CD4-positive, alpha-beta T cell treated with Interleukin-6 at 100 ng/mL for 8 hours (primary cell): ENCODE measurements at regions not wholly inside any gene's neighbourhood (a gene's known extent, or its start where the extent isn't known, plus 50 kb on each side); places are given as distances from the start of the nearest gene placed in this dataset.
"Not testable (repeated sequence)": the region's sequence is repeated elsewhere in the genome, so short reads cannot be mapped to it uniquely, and the experiment has no call there.

Source experiments
- DNase-seq: peaks from one replicate; pipeline ENCODE4 v3.0.0-alpha.2; 2020; ENCODE audit warnings: mixed read lengths, low spot score

DNA sequence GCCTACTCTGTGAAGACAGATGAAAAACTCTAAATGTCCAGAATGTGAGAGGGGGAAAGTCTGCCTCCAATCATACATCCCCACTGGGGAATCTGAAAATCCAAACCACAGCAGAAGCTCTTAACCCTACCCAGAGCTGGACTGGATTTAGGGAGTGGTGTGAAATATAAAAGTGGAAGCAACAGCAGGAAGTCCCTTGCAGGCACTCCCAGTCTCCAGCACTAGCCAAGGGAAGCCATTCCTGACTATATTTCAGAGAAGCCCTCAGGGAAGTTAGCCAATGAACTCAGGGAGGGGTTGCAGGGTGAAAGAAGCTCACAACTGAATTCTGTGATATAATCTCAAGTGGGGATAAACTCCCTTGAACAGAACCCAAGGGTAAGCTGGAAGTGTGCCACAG lies 51.5 kb downstream of the CRPPA start:
- DNase-seq: no peak

DNA sequence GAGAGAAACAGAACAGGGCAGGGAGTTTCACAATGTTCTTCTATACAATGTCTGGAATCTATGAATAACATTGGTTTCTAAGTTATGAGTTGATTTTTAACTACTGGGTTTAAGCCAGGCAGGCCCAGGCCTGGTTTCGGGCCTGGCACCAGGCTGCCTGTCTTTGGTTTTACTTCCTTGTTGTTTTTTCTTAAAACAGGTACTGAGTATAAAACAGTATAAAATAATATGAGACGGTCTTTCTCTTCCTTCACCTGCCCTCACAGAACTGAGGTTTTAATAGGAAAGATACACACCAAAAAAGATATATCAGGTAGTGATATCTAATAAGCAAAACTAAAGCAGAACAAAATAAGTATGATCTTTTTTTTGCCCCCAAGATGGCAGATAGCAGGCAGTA lies 52.0 kb downstream of the CRPPA start:
- not testable (repeated sequence) for DNase-seq

DNA sequence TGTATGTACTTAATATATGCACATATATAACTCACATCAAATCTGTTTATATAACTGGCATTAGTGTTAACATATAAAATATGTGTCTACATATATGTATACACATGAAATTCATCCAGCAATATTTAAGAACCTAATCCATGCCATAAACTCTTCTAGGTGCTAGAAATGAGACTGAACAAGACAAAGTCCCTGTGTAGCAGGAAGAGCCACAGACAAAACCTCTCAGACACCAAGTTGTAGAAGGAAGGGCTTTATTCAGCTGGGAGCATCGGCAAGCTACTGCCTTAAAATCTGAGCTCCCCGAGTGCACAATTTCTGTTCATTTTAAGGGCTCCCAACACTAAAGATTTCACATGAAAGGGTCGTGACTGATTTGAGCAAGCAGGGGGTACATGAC lies 52.5 kb downstream of the CRPPA start:
- no peak for DNase-seq

DNA sequence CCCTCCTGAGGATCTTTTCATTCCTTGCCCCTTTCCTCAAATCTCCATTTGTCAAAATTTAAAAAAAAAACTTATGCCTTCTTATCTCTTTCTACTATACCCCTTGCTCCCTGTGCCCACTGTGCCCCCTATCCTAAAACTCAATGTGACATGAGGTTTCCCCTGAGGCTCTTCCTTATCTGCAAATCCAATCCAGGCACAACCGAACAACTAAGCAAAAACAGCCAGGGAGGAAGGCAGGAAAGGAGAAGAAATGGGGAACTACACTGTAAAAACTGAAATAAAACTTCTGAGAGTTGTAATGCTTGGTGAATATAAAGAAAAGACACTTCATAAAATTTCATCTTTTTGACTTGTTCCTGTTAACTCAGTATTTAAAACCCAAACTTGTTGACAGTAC lies 54.2 kb downstream of the CRPPA start:
- no peak for DNase-seq

DNA sequence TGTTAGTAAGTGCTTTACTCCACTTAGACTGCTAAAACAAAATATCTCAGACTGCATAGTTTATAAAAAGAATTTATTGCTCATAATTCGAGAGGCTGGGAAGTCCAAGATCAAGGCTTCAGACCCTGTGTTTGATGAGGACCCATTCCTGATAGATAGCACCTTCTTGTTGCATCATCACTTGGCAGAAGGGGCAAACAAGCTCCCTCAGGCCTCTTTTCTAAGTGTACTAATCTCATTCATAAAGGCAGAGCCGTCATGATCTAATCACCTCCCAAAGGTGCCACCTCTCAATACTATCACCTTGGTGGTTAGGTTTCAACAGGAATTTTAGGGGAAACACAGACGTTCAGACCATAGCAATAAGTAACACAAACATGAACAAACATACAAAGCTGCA lies 55.4 kb downstream of the CRPPA start:
- DNase-seq: no peak

DNA sequence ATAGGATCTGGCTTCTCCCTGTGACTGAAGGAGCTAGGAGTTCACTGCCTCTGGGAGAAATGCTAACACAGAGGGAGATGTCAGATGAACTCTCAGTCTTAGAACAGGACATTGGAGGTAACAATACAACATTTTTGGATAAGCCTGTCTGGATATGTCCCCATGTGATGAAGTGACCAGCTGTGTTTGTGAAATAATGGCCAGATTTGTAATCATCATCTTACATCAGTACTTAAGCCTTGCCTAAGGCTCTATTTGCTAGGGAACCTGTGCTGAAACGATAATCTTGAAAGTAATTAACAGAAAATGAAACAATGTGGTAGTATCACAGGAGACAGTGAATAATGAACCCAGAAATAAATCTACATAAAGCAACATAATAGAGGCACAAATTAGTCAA lies 56.2 kb downstream of the CRPPA start:
- no peak for DNase-seq

DNA sequence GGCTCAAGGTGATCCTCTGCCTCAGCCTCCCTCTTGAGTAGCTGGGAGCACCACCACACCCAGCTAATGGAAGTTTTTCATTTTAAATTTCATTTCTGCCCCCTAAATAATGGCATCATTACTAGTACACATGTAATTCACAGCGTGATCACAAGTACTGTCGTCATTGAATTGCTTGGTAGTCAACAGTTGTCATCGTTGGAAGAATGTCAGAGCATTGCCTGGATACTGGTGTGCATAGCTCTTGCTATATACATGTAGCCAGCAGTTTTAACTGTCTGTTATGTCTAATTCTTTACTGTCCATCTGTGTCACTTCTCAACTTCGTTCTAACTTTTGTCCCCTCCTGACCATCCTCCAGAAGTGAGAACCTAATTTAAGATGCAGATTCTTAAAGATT lies 62.1 kb downstream of the CRPPA start:
- no peak for DNase-seq

DNA sequence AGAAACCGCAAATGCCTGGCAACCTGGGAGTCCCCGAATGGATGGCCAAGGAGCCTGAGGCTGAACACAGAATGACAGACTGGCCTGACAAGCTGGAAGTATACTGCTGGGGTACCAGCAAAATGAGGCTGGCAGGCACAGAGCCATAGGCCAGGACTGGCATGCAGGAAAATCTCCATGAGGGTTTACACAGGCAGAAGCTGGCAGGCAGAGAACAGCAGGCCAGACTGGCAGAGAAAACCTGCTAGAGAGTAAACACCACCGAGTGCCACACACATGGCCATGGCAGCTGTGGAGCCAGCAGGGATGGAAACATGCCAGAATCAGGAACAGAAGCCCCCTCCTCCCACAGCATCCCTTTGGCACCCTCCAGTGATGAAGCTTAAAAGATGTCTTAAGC lies 63.4 kb downstream of the CRPPA start:
- DNase-seq: no peak

DNA sequence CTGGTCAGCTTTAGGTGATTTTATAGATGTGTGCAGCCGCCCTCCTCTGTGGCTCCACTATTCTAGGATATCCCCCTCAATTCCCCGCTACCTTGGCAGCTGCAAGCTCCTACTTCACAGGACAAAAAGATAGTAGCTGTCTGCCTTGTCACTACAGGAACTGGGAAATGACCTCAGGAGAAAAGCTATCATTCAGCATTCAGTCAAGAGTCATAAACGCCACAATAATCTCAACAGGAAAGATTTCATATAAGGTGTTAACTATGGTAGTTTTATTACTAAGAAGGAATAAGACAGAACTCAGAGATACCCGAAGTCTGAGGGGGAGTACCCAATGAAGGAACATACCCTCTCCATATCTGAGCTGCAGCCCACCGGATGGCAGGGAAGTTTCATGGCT lies 63.9 kb downstream of the CRPPA start:
- no peak for DNase-seq

DNA sequence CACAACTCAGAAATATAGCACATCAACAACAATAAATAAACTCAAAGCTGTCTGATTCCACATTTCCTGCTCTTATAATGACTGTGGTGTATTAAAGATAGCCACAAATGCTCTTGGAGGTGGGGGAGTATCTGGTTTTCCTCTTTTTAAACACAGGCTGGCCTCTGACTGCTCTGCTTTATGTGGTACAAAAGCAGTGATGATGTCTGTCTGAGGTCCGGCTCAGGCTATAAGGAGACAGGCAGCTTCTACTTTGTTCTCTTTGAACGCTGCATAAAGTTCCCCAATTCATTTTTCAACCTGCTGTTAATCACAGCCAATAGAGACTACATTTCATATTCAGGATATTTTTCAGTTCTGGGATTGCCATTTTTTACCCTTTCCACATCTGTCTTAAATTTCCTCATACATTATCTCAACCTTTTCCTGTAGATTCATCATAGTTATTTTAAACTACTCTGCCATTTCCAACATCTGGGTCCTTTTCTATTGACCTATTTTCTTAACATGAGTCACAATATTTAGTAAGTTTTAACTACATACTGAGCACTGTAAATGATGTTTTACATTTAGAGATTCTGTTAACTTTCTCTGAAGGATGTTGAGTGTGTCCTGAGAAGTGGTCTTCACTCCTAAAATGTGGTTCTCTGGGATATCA lies 64.9 kb downstream of the CRPPA start:
- DNase-seq: no peak

DNA sequence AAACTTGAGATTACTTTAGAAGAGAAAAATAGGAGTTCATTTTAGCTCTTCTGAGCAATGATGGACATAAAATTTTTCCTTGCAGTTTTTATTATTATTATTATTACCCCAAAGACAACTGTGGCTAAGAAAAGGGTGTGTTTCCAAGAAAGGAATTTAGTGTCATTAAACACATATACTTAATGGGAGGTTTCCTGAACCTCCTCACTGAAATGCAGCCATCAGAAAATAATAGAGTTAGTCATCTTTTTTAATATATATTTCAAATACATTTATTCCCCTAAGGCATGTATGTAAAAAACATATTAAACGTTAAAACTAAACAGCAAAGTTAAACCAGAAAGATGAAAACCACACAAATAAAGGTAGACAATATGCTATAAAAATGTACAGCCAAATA lies 66.8 kb downstream of the CRPPA start:
- DNase-seq: no peak

DNA sequence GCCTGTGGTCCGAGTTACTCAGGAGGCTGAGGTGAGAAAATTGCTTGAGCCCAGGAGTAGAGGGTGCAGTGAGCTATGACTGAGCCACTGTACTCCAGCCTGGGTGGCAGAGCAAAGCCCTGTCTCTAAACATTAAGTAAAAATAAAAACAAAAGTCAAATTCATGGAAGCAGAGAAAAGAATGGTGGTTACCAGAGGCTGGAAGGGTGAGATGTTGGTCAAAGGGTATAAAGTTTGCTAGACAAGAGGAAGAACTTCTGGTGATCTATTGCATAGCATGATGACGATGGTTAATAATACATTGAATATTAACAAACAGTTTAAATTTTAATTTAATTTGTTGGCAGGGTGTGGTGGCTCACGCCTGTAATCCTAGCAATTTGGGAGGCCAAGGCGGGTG lies 68.1 kb downstream of the CRPPA start:
- DNase-seq: no peak

DNA sequence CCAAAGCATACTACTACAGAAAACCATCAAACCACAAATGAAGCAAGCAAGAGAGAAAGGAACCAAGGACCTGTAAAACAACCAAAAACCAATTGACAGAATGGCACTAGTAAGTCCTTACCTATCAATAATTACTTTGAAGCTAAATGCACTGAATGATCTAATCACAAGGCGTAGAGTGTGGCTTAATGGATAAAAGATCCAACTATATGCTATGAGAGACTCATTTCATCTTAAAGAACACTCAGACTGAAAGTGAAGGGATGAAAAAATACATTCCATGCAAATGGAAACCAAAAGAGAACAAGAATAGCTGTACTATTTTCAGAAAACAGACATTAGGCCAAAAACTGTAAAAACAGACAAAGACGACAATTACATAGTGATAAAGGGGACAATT lies 70.7 kb downstream of the CRPPA start:
- no peak for DNase-seq

DNA sequence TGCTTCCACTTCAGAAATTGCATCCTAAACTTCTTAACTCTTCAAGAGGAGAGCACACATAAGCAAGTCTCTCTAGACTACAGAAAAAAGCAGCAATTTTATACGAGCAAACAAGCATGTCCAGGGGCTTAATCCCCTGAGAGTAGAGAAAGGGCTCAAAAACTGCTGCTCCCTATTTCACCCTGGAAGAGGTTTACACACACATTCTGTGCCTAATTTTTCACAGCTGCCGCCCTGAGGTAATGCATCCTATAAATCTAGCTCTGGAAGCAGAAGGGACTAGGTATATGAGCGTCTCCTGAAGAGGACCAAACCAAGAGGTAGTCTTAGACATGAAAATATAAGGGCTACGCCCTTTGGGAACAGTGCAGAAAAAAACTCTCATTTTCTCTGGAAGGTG lies 73.1 kb downstream of the CRPPA start:
- DNase-seq: no peak

DNA sequence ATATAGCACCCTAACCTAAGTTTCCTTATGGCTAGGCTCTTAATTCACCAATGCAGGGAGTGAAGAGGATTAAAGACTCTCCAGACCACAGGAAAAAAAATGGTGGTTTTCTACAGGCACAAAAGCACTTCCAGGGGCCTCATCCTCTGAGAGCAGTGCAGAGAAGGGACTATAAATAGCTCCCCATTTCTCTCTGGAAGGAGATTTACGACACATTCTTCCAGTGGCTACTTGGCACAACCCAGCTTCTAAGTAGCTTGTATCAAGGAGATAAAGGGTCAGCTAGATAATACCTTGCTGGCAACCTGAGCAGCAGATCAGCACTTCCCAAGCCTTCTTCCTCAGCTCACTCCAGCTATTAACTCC lies 73.5 kb downstream of the CRPPA start:
- DNase-seq: no peak

DNA sequence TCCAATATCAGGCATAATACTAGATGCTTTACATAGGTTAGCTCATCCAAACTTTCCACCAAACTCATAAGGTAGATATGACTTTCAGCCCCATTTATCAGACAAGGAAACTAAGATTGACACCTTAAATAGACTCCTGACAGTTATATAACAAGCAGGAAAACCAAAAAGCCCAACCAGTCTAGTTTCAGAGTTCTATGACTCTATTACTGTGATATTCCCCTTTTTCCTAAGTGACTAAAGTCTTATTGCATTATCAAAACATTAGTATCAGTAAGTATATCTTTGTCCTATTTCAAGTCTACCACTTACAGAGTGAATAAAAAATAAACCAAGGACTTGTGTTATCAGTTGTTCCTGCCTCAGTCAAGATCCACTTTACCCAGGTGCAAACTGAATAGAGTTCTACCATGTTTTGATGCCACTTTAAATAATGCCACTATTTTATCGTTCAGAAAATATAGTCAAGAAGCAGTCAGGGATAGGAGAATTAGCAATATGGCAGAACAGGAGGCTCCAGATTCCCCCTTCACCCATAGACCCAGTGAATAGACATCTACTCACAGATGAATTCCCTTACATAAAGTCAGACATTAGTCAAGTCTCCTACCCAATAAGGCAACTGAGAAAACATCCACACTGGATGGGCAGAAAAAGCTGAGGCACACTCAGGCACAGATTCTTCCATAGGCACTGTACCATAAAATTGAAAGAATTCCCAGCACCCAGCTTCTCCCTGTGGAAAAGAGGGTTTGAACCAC lies 74.1 kb downstream of the CRPPA start:
- DNase-seq: no peak

DNA sequence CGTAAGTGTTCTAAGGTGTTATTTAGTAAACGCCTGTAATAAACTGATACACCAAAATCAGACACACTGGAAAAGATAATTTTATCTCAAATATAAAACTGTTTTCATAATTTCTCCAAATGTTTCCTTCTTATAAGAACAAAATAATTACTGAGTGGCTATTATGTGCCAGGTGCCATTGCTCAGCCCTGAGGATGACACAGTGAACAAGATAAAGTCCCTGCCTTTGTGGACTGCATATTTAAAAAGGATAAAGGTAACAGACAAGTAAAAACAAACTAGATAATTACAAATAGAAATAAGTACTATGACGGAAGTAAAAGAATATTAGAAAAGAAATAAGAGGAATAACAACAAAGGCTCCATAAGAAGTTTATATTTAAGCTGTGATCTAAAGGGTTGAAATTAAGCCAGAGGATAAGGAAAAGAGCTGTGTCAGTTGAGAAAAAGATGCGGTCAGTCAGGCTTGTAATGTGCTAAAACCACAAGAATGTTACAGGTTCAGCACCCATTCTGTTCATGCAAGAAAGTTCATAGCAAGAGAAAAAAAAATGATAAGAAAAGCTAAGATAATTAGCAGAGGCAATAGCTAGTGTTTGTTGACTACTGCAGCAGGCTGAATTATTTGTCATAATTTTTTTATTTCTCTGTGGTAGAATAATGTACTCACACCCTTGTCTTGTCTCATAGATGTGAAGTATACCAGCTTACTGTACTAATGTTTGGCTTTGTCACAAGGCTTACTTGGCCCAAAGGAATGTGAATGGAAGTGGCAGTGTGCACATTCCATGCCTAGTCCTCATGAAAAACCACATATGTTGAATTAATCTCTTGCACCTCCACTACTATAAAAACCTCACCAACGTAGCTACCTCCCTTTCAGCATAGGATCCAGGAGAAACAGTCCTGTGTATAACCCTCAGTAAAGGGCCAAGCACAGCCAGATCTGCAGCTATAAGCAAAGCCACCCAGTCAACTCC lies 75.1 kb downstream of the CRPPA start:
- no peak for DNase-seq

DNA sequence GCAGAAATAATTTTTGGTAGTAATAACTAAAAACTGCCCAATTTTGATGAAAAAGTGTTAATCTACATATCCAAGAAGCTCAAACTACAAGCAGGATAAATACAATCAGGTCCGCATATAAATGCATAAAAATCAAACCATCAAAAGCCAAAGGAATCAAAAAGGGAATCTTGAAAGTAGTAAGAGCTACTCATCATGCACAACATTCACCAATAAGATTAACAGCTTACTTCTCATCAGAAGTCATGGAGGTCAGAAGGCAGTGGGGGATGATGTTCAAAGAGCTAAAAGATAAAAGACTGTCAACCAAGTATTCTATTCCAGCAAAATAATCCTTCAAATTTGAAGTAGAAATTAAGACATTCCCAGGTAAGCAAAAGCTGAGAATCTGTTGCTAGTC lies 76.4 kb downstream of the CRPPA start:
- DNase-seq: no peak

DNA sequence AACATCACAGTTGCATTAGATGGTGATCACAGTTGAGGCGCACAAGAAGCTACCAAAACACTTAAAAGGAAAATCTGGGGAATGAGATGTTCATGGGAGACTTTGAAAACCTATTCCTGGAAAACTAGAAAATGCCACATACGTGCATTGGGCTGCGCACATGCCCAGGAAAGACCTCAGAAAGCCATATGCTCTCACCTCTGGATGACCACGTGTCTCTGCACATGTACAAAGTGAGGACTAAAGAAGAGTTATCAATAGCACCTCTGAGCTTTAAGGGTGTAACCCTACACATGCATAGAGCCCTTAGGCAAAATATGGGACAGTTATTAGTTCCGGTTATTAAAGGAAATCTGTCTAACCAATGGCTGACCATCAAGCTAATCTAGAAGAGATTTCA lies 77.7 kb downstream of the CRPPA start:
- no peak for DNase-seq

DNA sequence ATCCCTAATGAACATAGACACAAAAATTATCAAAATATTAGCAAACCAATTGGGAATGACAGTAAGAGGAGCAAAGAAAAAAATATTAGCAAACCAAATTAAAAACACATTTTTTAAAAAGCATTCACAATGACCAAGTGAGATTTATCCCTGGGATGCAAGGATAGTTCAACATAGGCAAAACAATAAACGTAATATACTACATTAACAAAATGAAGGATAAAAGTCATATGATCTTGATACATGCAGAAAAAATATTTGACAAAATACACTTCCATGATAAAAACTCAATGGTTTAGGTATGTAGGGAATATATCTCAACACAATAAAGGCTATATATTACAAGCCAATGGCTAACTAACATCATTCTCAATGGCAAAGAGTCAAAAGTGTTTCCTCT lies 83.3 kb downstream of the CRPPA start:
- no peak for DNase-seq

DNA sequence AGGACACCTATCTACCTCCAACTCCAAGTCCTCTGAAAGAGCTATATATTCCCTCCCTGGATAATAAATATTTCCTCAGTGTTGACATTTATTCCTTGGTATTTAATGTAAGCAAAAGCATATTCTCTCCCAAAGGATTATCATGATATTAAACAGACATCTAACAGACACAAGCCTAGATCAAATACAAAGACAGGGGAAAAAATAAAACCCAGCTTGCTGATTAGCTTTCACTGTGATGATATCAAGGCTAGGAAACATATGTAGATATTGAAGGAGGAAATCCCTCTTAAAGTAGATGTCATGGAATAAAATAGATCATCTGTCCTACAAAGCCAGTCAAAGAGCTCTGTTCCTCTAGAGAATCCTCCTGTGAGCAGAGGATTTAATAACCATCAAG lies 95.2 kb downstream of the CRPPA start:
- no peak for DNase-seq

DNA sequence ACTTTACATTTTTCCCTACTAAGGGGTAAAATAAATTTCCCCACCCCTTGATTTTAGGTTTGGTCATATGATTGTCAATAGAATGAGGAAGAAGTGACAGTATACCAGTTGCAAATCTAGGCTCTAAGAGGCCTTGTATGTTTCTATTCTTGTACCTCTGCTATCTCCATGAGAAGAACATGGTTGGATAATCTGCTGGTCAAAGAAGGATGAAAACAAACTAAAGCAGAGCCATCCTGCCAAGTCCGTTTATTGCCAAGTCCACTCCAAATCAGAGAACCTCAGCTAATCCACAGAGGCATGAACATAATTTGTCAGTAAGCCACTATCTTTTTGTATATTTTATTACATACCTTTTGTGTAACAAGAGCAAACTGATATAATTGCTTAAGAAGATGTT lies 98.0 kb downstream of the CRPPA start:
- no peak for DNase-seq

DNA sequence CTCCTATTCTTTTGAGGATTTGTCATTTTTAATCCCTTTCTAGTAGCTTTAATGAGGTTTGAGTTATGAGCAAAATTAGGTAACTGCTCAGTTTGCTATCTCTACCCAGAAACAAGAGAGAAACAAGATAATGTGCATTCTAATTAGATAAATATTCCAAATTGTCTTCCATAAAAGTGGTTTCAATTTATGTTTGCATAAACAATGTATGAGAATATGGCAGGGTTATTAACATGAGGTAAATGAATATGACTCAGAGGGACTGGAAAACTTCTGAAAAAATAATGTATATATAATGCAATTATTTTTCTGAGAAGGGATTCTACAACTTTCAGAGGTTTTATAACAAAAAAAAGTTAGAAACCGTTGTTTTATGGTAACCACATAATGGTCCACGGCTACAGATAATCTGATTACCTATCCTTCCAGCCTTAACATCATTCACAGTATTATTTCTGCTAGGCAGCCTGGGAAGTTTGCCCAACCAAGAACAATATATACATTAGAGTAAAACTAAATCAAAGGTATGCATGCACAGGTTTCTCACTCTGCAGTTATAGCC lies 101.2 kb downstream of the CRPPA start:
- DNase-seq: no peak
